ENCODE measurements at regions not wholly inside any gene's neighbourhood (a gene's known extent, or its start where the extent isn't known, plus 50 kb on each side); places are given as distances from the start of the nearest gene placed in this dataset.
"Not testable (repeated sequence)": the region's sequence is repeated elsewhere in the genome, so short reads cannot be mapped to it uniquely, and the experiment has no call there.

- TF ChIP-seq CTCF (IDR thresholded peaks at IDR 0.05; ENCODE audit: low read depth, low read length) (no peak), POLR2A (IDR thresholded peaks at IDR 0.05; ENCODE audit: extremely low read depth, insufficient read length) (no peak), MYC (IDR thresholded peaks at IDR 0.05; ENCODE audit: low read depth, low read length) (no peak)
- DNase-seq (ENCODE audit: low read depth) = no peak
- no peak overlapping the region for H3K4me3 ChIP-seq (ENCODE audit: low read depth, low read length)
Measured at GRCh38 chr12:115374480-115375185, 690.7 kb upstream of the TBX3 start.

GRCh38 chr12:115371711-115372110 is 687.7 kb upstream of the TBX3 start:
- TF ChIP-seq MAX (IDR thresholded peaks at IDR 0.05; ENCODE audit: low read depth, low read length) = no peak
- no peak for TF ChIP-seq POLR2A (IDR thresholded peaks at IDR 0.05; ENCODE audit: extremely low read depth, insufficient read length)
- TF ChIP-seq CTCF (IDR thresholded peaks at IDR 0.05; ENCODE audit: low read depth, low read length) = no peak
- no peak for DNase-seq (ENCODE audit: low read depth)
- H3K4me3 ChIP-seq (ENCODE audit: low read depth, low read length) = no peak overlapping the region

- DNase-seq (ENCODE audit: low read depth) = no peak
- no peak for TF ChIP-seq MYC (IDR thresholded peaks at IDR 0.05; ENCODE audit: low read depth, low read length)
- no peak for TF ChIP-seq MAX (IDR thresholded peaks at IDR 0.05; ENCODE audit: low read depth, low read length)
- no peak overlapping the region for H3K4me3 ChIP-seq (ENCODE audit: low read depth, low read length)
Measured at GRCh38 chr12:115370650-115371049, 686.7 kb upstream of the TBX3 start.

DNA sequence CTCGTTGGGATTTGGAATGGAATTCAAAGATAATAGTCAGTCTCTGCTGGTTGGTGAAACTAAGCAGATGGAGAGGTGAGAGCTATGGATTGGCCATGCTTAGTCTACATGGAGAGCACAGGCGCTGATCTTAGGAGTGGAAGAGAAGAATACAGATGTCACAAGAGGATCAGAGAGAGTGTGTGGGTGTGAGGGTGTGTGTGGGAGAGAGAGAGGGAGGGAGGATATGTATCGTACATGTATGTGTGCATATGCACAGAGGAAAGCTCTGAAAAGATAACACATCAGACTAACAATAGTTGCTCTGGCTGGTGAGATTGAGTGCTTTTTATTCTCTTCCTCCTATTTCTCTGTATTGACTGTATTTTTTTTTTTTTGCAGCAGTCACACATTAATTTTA is 686.2 kb upstream of the TBX3 start:
- DNase-seq (ENCODE audit: low read depth) = no peak
- no peak overlapping the region for H3K4me3 ChIP-seq (ENCODE audit: low read depth, low read length)
- TF ChIP-seq CTCF (IDR thresholded peaks at IDR 0.05; ENCODE audit: low read depth, low read length) (no peak), MAX (IDR thresholded peaks at IDR 0.05; ENCODE audit: low read depth, low read length) (no peak), POLR2A (IDR thresholded peaks at IDR 0.05; ENCODE audit: extremely low read depth, insufficient read length) (no peak), MYC (IDR thresholded peaks at IDR 0.05; ENCODE audit: low read depth, low read length) (no peak)

- H3K4me3 ChIP-seq (ENCODE audit: low read depth, low read length); DNase-seq (ENCODE audit: low read depth): not testable (repeated sequence)
Measured at GRCh38 chr12:115366277-115366676, 682.3 kb upstream of the TBX3 start.

DNA sequence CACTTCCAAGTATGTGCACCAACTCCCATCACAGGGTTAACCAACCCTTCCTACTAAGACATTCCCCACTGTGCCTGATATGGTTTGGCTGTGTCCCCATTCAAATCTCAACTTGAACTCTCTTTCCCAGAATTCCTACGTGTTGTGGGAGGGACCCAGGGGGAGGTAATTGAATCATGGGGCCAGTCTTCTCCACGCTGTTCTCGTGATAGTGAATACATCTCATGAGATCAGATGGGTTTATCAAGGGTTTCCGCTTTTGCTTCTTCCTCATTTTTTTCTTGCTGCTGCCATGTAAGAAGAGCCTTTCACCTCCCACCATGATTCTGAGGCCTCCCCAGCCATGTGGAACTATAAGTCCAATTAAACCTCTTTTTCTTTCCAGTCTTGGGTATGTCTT is 681.8 kb upstream of the TBX3 start:
- DNase-seq (ENCODE audit: low read depth); H3K4me3 ChIP-seq (ENCODE audit: low read depth, low read length): not testable (repeated sequence)

- DNase-seq (ENCODE audit: low read depth) = no peak
- H3K4me3 ChIP-seq (ENCODE audit: low read depth, low read length) = no peak overlapping the region
- TF ChIP-seq MAX (IDR thresholded peaks at IDR 0.05; ENCODE audit: low read depth, low read length) (no peak), POLR2A (IDR thresholded peaks at IDR 0.05; ENCODE audit: extremely low read depth, insufficient read length) (no peak), CTCF (IDR thresholded peaks at IDR 0.05; ENCODE audit: low read depth, low read length) (no peak), MYC (IDR thresholded peaks at IDR 0.05; ENCODE audit: low read depth, low read length) (no peak)
Measured at GRCh38 chr12:115364921-115365320, 680.9 kb upstream of the TBX3 start.
